ENCODE measurements at regions not wholly inside any gene's neighbourhood (a gene's known extent, or its start where the extent isn't known, plus 50 kb on each side); places are given as distances from the start of the nearest gene placed in this dataset.

DNA sequence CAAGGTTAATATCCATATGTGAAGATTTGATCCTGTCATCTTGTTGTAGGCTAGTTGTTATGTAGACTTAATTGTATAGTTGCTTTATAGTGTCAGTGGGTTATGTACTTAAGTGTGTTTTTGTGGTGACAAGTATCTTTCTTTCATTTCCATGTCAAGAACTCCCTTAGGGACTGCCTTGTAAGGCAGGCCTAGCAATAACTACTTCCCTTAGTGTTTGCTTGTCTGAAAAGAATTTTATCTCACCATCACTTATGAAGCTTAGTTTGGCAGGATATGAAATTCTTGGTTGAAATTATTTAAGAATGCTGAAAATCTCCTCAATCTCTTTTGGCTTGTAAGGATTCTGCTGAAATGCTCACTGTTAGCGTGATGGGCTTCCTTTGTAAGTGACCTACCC, 467.6 kb downstream of the CDH2 start:
- ChIA-PET CTCF (no interaction called here), POLR2A (no interaction called here)
- DNase-seq (ENCODE audit: low read depth, low spot score) = no peak
- no peak overlapping the region for H3K4me3 ChIP-seq (ENCODE audit: low read depth in 2 of 2, low read length in 2 of 2)
- no peaks in the 10 kb centered on the region for H3K36me3 ChIP-seq (ENCODE audit: control insufficient read depth, insufficient read depth, low read length)
- no peak overlapping the region for H3K27ac ChIP-seq (ENCODE audit: low read length)
- no peaks in the 10 kb centered on the region for H3K27me3 ChIP-seq (ENCODE audit: control insufficient read depth, insufficient read depth, low read length)
- in situ Hi-C loops (cut with HindIII; ENCODE audit: low pct_unique_long_range_greater_than_20kb, low sequenced_read_pairs) (no loop called here), intact Hi-C loops (cut with micrococcal nuclease; ENCODE audit: unreplicated experiment) (no loop called here)
- H3K9me3 ChIP-seq (ENCODE audit: control insufficient read depth, insufficient read depth, low read depth, low read length) = no peaks in the 10 kb centered on the region
- no peaks in the 10 kb centered on the region for H3K4me1 ChIP-seq (ENCODE audit: control insufficient read depth, insufficient read depth, low read length)
- no peak for ATAC-seq
- TF ChIP-seq SIN3A (IDR thresholded peaks at IDR 0.05; ENCODE audit: borderline replicate concordance, insufficient read depth, low read depth, low read length) (no peak), CTCF (IDR thresholded peaks at IDR 0.05) (no peak), TCF7L2 (IDR thresholded peaks at IDR 0.05; ENCODE audit: low read depth, low read length) (no peak), POLR2AphosphoS5 (IDR thresholded peaks at IDR 0.05; ENCODE audit: low read depth, low read length) (no peak)
- TF ChIP-seq, protein P1, sequence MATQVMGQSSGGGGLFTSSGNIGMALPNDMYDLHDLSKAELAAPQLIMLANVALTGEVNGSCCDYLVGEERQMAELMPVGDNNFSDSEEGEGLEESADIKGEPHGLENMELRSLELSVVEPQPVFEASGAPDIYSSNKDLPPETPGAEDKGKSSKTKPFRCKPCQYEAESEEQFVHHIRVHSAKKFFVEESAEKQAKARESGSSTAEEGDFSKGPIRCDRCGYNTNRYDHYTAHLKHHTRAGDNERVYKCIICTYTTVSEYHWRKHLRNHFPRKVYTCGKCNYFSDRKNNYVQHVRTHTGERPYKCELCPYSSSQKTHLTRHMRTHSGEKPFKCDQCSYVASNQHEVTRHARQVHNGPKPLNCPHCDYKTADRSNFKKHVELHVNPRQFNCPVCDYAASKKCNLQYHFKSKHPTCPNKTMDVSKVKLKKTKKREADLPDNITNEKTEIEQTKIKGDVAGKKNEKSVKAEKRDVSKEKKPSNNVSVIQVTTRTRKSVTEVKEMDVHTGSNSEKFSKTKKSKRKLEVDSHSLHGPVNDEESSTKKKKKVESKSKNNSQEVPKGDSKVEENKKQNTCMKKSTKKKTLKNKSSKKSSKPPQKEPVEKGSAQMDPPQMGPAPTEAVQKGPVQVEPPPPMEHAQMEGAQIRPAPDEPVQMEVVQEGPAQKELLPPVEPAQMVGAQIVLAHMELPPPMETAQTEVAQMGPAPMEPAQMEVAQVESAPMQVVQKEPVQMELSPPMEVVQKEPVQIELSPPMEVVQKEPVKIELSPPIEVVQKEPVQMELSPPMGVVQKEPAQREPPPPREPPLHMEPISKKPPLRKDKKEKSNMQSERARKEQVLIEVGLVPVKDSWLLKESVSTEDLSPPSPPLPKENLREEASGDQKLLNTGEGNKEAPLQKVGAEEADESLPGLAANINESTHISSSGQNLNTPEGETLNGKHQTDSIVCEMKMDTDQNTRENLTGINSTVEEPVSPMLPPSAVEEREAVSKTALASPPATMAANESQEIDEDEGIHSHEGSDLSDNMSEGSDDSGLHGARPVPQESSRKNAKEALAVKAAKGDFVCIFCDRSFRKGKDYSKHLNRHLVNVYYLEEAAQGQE (IDR thresholded peaks at IDR 0.05; ENCODE audit: insufficient read depth in 1 of 2, low read depth in 2 of 2, low read length in 1 of 2) = no peak
- no TSS peak for BruUV-seq (replicated peaks)

DNA sequence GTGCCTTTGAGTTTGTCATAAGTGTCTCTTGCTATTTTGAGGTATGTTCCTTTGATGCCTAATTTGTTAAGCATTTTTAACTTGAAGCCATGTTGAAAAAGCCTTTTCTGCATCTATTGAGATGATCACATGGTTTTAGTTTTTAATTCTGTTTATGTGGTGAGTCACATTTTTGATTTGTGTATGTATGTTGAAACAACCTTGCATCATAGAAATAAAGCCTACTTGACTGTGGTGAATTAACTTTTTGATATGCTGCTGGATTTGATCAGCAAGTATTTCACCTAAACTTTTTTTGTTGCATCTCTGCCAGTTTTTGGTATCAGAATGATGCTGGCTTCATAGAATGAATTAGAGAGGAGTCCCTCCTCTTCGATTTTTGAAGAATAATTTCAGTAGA, 469.7 kb downstream of the CDH2 start:
- no peak overlapping the region for H3K27ac ChIP-seq (ENCODE audit: low read length)
- ChIA-PET CTCF (no interaction called here), POLR2A (no interaction called here)
- TF ChIP-seq CTCF (IDR thresholded peaks at IDR 0.05) (no peak), SIN3A (IDR thresholded peaks at IDR 0.05; ENCODE audit: borderline replicate concordance, insufficient read depth, low read depth, low read length) (no peak), TCF7L2 (IDR thresholded peaks at IDR 0.05; ENCODE audit: low read depth, low read length) (no peak)
- in situ Hi-C loops (cut with HindIII; ENCODE audit: low pct_unique_long_range_greater_than_20kb, low sequenced_read_pairs) = no loop called here
- no peak for DNase-seq (ENCODE audit: low read depth, low spot score)
- no peaks in the 10 kb centered on the region for H3K27me3 ChIP-seq (ENCODE audit: control insufficient read depth, insufficient read depth, low read length)
- no TSS peak for BruUV-seq (replicated peaks)
- no peaks in the 10 kb centered on the region for H3K9me3 ChIP-seq (ENCODE audit: control insufficient read depth, insufficient read depth, low read depth, low read length)
- H3K4me1 ChIP-seq (ENCODE audit: control insufficient read depth, insufficient read depth, low read length) = no peaks in the 10 kb centered on the region
- ATAC-seq = no peak
- H3K4me3 ChIP-seq (ENCODE audit: low read depth in 2 of 2, low read length in 2 of 2) = no peak overlapping the region
- no peaks in the 10 kb centered on the region for H3K36me3 ChIP-seq (ENCODE audit: control insufficient read depth, insufficient read depth, low read length)
- intact Hi-C loops (cut with micrococcal nuclease; ENCODE audit: unreplicated experiment) = no loop called here

Data from Panc1 (cell line).